ENCODE measurements at regions not wholly inside any gene's neighbourhood (a gene's known extent, or its start where the extent isn't known, plus 50 kb on each side); places are given as distances from the start of the nearest gene placed in this dataset.
"Not testable (repeated sequence)": the region's sequence is repeated elsewhere in the genome, so short reads cannot be mapped to it uniquely, and the experiment has no call there.

- FAIRE-seq, result no peak
Measured at GRCh38 chr16:5158494-5158893, 60.9 kb upstream of the EEF2KMT start.

GRCh38 chr16:5156486-5156885 is 58.9 kb upstream of the EEF2KMT start:
- FAIRE-seq, result not testable (repeated sequence)

GRCh38 chr16:5154006-5154405 is 56.4 kb upstream of the EEF2KMT start:
- not testable (repeated sequence) for FAIRE-seq

GRCh38 chr16:5151409-5151808 is 53.8 kb upstream of the EEF2KMT start:
- FAIRE-seq, result not testable (repeated sequence)
